HEK293T (cell line): ENCODE measurements at regions not wholly inside any gene's neighbourhood (a gene's known extent, or its start where the extent isn't known, plus 50 kb on each side); places are given as distances from the start of the nearest gene placed in this dataset.

Source experiments
- CTCF ChIA-PET: fragments of 350-600 bp; formaldehyde crosslinking; extraction: SDS; loops from one replicate; lab custom pipeline; 2021; ENCODE audit warnings: antibody characterized with exemption, inconsistent platforms; lab: Yijun Ruan, JAX
- POLR2A ChIA-PET: fragments of 350-600 bp; formaldehyde crosslinking; extraction: SDS; loops from one replicate; lab custom pipeline; 2020; ENCODE audit warnings: antibody characterized with exemption, inconsistent platforms; lab: Yijun Ruan, JAX
- DNase-seq: peaks from one replicate; pipeline ENCODE4 v3.0.0; 2012; ENCODE audit warnings: mixed read lengths; ENCODE audit errors: extremely low spot score
- ARNT ChIP-seq: fragments of 450-650 bp; IDR thresholded peaks from 2 replicates; pipeline ENCODE4 v1.6.1; 2017; ENCODE audit warnings: mild to moderate bottlenecking
- BHLHE40 ChIP-seq: fragments of 450-650 bp; IDR thresholded peaks from 2 replicates; pipeline ENCODE4 v1.6.1; 2016; ENCODE audit warnings: mild to moderate bottlenecking, moderate library complexity, borderline replicate concordance
- CTBP1 ChIP-seq: fragments of 450-650 bp; IDR thresholded peaks from 2 replicates; pipeline ENCODE4 v1.6.1; 2016; ENCODE audit warnings: borderline replicate concordance
- ELF4 ChIP-seq: fragments of 450-650 bp; IDR thresholded peaks from 2 replicates; pipeline ENCODE4 v1.6.1; 2017; ENCODE audit warnings: antibody characterized with exemption
- FOXA1 ChIP-seq: fragments of 450-650 bp; IDR thresholded peaks from 2 replicates; pipeline ENCODE4 v1.6.1; 2016; ENCODE audit warnings: mild to moderate bottlenecking
- FOXK2 ChIP-seq: fragments of 450-650 bp; IDR thresholded peaks from 2 replicates; pipeline ENCODE4 v1.6.1; 2016; ENCODE audit warnings: mild to moderate bottlenecking
- FOXM1 ChIP-seq: fragments of 450-650 bp; IDR thresholded peaks from 2 replicates; pipeline ENCODE4 v1.6.1; 2017; ENCODE audit warnings: mild to moderate bottlenecking, borderline replicate concordance
- HDGF ChIP-seq: fragments of 450-650 bp; IDR thresholded peaks from 2 replicates; pipeline ENCODE4 v1.6.1; 2017; ENCODE audit warnings: antibody characterized with exemption, borderline replicate concordance
- L3MBTL2 ChIP-seq: fragments of 450-650 bp; conservative IDR thresholded peaks from 2 replicates; pipeline ENCODE4 v1.6.1; 2016; ENCODE audit warnings: mild to moderate bottlenecking
- LEF1 ChIP-seq: fragments of 450-650 bp; IDR thresholded peaks from 2 replicates; pipeline ENCODE4 v1.6.1; 2017; ENCODE audit warnings: mild to moderate bottlenecking, borderline replicate concordance
- NFRKB ChIP-seq: fragments of 450-650 bp; IDR thresholded peaks from 2 replicates; pipeline ENCODE4 v1.6.1; 2016; ENCODE audit warnings: mild to moderate bottlenecking, moderate library complexity
- SP1 ChIP-seq: fragments of 450-650 bp; IDR thresholded peaks from 2 replicates; pipeline ENCODE4 v1.6.1; 2017
- SUZ12 ChIP-seq: fragments of 450-650 bp; IDR thresholded peaks from 2 replicates; pipeline ENCODE4 v1.6.1; 2016; ENCODE audit warnings: mild to moderate bottlenecking
- TARDBP ChIP-seq: fragments of 450-650 bp; IDR thresholded peaks from 2 replicates; pipeline ENCODE4 v1.6.1; 2016
- ZNF384 ChIP-seq: fragments of 450-650 bp; IDR thresholded peaks from 2 replicates; pipeline ENCODE4 v1.6.1; 2016
- TF ChIP-seq, protein P1 (sequence below): fragments of 450-650 bp; IDR thresholded peaks from 2 replicates; pipeline ENCODE4 v1.6.1; 2016

DNA sequence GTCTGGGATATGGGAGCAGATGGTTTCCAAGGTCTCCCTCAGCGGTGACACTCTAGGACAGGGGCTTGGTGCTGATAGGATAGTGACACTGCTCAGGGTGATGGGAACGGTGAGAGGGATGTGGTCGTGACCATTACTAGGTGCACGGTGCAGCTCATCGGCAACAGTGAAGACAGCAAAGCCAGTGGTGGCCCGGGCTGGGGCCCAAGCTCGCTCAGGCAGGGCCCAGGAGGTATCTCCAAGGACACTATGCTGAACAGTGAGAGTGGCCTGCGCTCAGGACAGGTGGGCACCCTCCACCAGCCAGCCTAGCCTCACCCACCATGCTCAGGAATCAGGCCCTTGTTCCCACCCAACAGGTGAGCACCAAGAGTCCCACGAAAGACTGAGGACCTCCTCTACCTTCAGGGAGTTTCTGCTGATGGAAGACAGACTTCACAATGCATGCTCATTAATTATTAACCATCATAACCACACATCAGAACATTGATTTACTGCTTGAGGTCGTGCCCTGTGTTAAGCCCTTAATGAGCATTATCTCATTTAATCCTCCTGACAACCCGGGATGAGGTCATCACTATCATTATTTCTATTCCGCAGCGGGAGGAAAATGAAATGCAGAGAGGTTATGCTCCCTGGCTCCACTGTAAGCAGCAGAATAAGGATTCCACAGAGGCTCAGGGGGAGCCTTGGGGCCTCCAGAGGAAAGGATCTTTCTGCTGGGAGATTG, 269.4 kb downstream of the UACA start:
- TF ChIP-seq, protein P1, sequence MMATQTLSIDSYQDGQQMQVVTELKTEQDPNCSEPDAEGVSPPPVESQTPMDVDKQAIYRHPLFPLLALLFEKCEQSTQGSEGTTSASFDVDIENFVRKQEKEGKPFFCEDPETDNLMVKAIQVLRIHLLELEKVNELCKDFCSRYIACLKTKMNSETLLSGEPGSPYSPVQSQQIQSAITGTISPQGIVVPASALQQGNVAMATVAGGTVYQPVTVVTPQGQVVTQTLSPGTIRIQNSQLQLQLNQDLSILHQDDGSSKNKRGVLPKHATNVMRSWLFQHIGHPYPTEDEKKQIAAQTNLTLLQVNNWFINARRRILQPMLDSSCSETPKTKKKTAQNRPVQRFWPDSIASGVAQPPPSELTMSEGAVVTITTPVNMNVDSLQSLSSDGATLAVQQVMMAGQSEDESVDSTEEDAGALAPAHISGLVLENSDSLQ = peak; percentile 74
- TF ChIP-seq ARNT = no peak
- peak; percentile 76; the same call in 1 of the 2 replicates for TF ChIP-seq CTBP1
- POLR2A ChIA-PET = interaction anchor here (3.3 kb wide), 1 partner anchor 12 kb away, joined by 18 read pairs; no protein-coding TSS in a partner anchor
- DNase-seq = no peak
- CTCF ChIA-PET = no interaction called here

DNA sequence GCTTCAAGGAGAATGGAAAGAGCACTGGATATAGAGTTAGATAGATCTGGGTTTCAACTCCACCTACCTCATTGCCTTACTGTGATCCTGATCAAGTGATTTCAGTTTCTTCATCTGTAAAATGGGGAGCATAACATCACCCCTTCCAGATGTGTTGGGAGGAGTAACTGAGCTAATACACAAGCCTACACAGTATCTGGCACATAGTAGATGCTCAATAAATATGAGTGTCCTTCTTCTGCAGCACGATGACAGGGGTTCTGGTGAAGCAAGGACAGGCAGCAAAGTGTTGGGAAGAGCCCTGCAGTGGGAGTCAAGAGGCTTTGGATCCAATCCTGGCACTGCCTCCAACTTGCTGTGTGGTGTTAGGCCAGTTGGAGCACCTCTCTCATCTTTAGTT, 270.0 kb downstream of the UACA start:
- TF ChIP-seq BHLHE40 = no peak
- TF ChIP-seq, protein P1 = no peak
- TF ChIP-seq SUZ12 = no peak
- no peak for TF ChIP-seq L3MBTL2
- TF ChIP-seq ELF4 = no peak
- no peak for TF ChIP-seq ARNT
- no peak for TF ChIP-seq HDGF
- TF ChIP-seq SP1 = no peak
- no peak for TF ChIP-seq LEF1
- TF ChIP-seq NFRKB = no peak
- TF ChIP-seq ZNF384 = no peak
- CTCF ChIA-PET = no interaction called here
- DNase-seq = no peak
- POLR2A ChIA-PET = interaction anchor here (1.1 kb wide), 1 partner anchor 91 kb away, joined by 3 read pairs; no protein-coding TSS in a partner anchor

DNA sequence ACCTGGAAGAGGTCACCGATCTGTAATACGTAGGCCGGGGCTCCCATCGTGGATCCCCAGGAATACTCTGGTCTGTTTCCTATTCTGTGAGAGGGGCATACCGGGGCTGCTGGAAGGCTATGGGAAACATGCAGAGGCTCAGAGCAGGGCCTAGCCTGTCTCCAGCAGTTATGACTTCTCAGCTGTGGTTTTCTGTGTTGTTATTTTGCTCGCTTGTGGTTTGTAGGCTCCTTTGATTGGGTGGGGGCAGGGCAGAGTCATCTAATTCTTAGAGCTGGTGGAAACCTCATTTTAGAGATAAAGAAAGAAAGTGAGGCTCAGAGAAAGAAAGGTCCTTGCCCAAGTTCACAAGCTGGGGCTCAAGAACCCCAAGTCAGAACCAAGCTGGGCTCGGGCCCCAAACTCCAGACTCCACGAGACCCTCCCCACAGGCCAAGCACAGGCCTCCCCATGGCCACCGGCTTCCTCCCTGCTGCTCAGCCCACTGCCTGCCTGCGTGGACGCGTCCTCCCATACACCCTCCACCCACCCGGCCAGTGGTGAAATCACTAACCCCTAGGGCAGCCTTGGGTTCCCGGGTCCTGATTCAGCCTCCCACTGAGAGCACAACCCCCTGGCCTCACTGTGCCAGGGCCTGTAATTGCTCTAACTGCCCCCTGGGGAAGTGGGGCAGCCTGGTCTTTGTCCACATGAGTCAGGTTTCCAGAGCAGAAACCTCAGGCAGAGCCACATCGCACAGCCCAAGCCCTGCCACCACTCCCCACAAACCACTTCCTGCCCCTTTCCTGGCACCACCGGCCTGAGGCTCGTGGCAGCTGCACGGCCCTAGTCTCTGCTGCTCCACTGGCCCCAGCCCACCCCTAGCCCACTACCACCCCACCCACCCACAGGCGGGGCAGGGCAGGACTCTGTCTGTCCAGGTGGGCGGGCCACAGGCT, 270.8 kb downstream of the UACA start:
- CTCF ChIA-PET = interaction anchor here (0.6 kb wide), 1 partner anchor 311 kb away, joined by 3 read pairs; no protein-coding TSS in a partner anchor
- POLR2A ChIA-PET = interaction anchor here (1.1 kb wide), 1 partner anchor 92 kb away, joined by 3 read pairs; no protein-coding TSS in a partner anchor
- TF ChIP-seq NFRKB = no peak
- no peak for TF ChIP-seq CTBP1
- TF ChIP-seq FOXA1 = no peak
- TF ChIP-seq SUZ12 = no peak
- TF ChIP-seq ARNT = no peak
- no peak for TF ChIP-seq TARDBP
- TF ChIP-seq LEF1 = no peak
- TF ChIP-seq FOXM1 = no peak
- TF ChIP-seq FOXK2 = no peak
- TF ChIP-seq HDGF = no peak
- no peak for TF ChIP-seq L3MBTL2
- no peak for TF ChIP-seq BHLHE40
- no peak for TF ChIP-seq SP1
- no peak for TF ChIP-seq ELF4
- TF ChIP-seq, protein P1 = no peak
- no peak for TF ChIP-seq ZNF384
- DNase-seq = no peak

DNA sequence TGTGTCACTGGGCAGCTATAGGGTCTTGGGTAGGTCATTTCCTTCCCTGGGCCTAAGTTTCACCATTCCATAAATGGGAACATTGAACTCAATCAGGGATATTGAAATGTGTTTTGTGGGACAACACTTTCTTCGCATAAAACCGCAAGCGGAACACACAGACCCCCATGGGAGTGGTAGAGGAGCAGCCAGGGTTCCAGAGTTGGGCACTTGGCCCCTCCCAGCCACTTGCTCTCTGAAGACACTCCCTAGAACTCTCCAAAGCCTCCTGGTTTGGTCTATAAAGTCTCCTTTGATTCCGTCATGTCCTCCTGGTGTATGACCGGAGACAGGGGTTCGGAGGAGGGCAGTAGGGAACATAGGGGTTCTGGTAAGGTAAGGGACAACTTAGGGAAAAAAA, 271.7 kb downstream of the UACA start:
- CTCF ChIA-PET = interaction anchor here (0.6 kb wide), 2 partner anchors 310 to 1001 kb away, joined by 3 read pairs; no protein-coding TSS in a partner anchor
- TF ChIP-seq BHLHE40 (no peak), HDGF (no peak), FOXA1 (no peak), ELF4 (no peak), SP1 (no peak), ARNT (no peak), TARDBP (no peak), L3MBTL2 (no peak), CTBP1 (no peak), FOXK2 (no peak), FOXM1 (no peak), NFRKB (no peak), ZNF384 (no peak), SUZ12 (no peak), LEF1 (no peak)
- TF ChIP-seq, protein P1 = no peak
- POLR2A ChIA-PET = interaction anchor here (0.8 to 1.2 kb wide), 2 partner anchors 13 to 16 kb away, joined by 3 read pairs; no protein-coding TSS in a partner anchor
- no peak for DNase-seq
